Nephron (organoid): ENCODE measurements at regions not wholly inside any gene's neighbourhood (a gene's known extent, or its start where the extent isn't known, plus 50 kb on each side); places are given as distances from the start of the nearest gene placed in this dataset.

Experiments
- H3K27ac Mint-ChIP-seq, 3 experiments: 2 replicates each; pipeline ENCODE4 v1.8.0; 2020; ENCODE audit warnings: mixed read lengths in 3 of 3, mild to moderate bottlenecking in 2 of 3, moderate library complexity in 1 of 3
- H3K27me3 Mint-ChIP-seq: 2 replicates; pipeline ENCODE4 v1.8.0; 2021; ENCODE audit warnings: low read depth, mild to moderate bottlenecking, moderate library complexity, mixed read lengths
- H3K36me3 Mint-ChIP-seq: 2 replicates; pipeline ENCODE4 v1.8.0; 2020; ENCODE audit warnings: low read depth, mixed read lengths
- H3K4me1 Mint-ChIP-seq: 2 replicates; pipeline ENCODE4 v1.8.0; 2020; ENCODE audit warnings: mixed read lengths
- H3K4me3 Mint-ChIP-seq, 3 experiments: 2 replicates each; pipeline ENCODE4 v1.8.0; 2020; ENCODE audit warnings: mild to moderate bottlenecking in 3 of 3, mixed read lengths in 3 of 3, moderate library complexity in 2 of 3
- H3K9me3 Mint-ChIP-seq: 2 replicates; pipeline ENCODE4 v1.8.0; 2020; ENCODE audit warnings: mixed read lengths
- TF ChIP-seq, protein P1 (sequence below), 3 experiments: fragments of 200-600 bp; sonication (generic); IDR thresholded peaks; one replicate each; pipeline ENCODE4 v1.5.0; 2021; ENCODE audit warnings: antibody characterized with exemption in 3 of 3; ENCODE audit not compliant: unreplicated experiment in 3 of 3

GRCh38 chr1:60963167-60963940 is 119.0 kb upstream of the NFIA start:
- Mint-ChIP-seq H3K4me1 (peaks cover 24% of the 10 kb centered on the region), H3K4me3 (peak overlapping the region in 2 of 3 experiments; percentile 4 to 5), H3K36me3 (peaks cover 28% of the 10 kb centered on the region)

GRCh38 chr1:60960891-60961461 is 121.4 kb upstream of the NFIA start:
- Mint-ChIP-seq H3K9me3 (peaks cover 26% of the 10 kb centered on the region), H3K27ac (peak overlapping the region in 1 of 3 experiments; percentile 30), H3K4me1 (peaks cover 42% of the 10 kb centered on the region), H3K36me3 (peaks cover 22% of the 10 kb centered on the region), H3K27me3 (peaks cover 10% of the 10 kb centered on the region), H3K4me3 (no peak overlapping the region)
- TF ChIP-seq, protein P1, sequence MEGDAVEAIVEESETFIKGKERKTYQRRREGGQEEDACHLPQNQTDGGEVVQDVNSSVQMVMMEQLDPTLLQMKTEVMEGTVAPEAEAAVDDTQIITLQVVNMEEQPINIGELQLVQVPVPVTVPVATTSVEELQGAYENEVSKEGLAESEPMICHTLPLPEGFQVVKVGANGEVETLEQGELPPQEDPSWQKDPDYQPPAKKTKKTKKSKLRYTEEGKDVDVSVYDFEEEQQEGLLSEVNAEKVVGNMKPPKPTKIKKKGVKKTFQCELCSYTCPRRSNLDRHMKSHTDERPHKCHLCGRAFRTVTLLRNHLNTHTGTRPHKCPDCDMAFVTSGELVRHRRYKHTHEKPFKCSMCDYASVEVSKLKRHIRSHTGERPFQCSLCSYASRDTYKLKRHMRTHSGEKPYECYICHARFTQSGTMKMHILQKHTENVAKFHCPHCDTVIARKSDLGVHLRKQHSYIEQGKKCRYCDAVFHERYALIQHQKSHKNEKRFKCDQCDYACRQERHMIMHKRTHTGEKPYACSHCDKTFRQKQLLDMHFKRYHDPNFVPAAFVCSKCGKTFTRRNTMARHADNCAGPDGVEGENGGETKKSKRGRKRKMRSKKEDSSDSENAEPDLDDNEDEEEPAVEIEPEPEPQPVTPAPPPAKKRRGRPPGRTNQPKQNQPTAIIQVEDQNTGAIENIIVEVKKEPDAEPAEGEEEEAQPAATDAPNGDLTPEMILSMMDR (IDR thresholded peaks at IDR 0.05; ENCODE audit: unreplicated experiment in 3 of 3): no peak

More at GRCh38 chr1:60963167-60963940, 119.0 kb upstream of the NFIA start:
- TF ChIP-seq, protein P1 (IDR thresholded peaks at IDR 0.05; ENCODE audit: unreplicated experiment in 3 of 3): no peak
- H3K9me3 Mint-ChIP-seq: peaks cover 38% of the 10 kb centered on the region
- H3K27me3 Mint-ChIP-seq: peaks cover 10% of the 10 kb centered on the region
- H3K27ac Mint-ChIP-seq: peak overlapping the region; percentile 85 to 93 (median 92)

GRCh38 chr1:60959701-60960100 is 122.7 kb upstream of the NFIA start:
- Mint-ChIP-seq H3K27ac (no peak overlapping the region), H3K4me3 (no peak overlapping the region), H3K36me3 (peaks cover 18% of the 10 kb centered on the region), H3K4me1 (peaks cover 45% of the 10 kb centered on the region), H3K9me3 (peaks cover 22% of the 10 kb centered on the region), H3K27me3 (peaks cover 10% of the 10 kb centered on the region)
- TF ChIP-seq, protein P1 (IDR thresholded peaks at IDR 0.05; ENCODE audit: unreplicated experiment in 3 of 3): no peak

- H3K36me3 Mint-ChIP-seq: peaks cover 9% of the 10 kb centered on the region
- peaks cover 4% of the 10 kb centered on the region for H3K27me3 Mint-ChIP-seq
- H3K9me3 Mint-ChIP-seq: peaks cover 13% of the 10 kb centered on the region
- peak overlapping the region in 1 of 3 experiments; percentile 60 for H3K27ac Mint-ChIP-seq
- H3K4me1 Mint-ChIP-seq: peaks cover 50% of the 10 kb centered on the region
- TF ChIP-seq, protein P1 (IDR thresholded peaks at IDR 0.05; ENCODE audit: unreplicated experiment in 3 of 3): no peak
- no peak overlapping the region for H3K4me3 Mint-ChIP-seq
Measured at GRCh38 chr1:60958001-60958400, 124.4 kb upstream of the NFIA start.

GRCh38 chr1:60956520-60956919 is 125.8 kb upstream of the NFIA start:
- peaks cover 4% of the 10 kb centered on the region for H3K36me3 Mint-ChIP-seq
- peaks cover 53% of the 10 kb centered on the region for H3K4me1 Mint-ChIP-seq
- H3K4me3 Mint-ChIP-seq: no peak overlapping the region
- H3K9me3 Mint-ChIP-seq: peaks cover 5% of the 10 kb centered on the region
- peak overlapping the region in 2 of 3 experiments; percentile 60 to 77 for H3K27ac Mint-ChIP-seq
- H3K27me3 Mint-ChIP-seq: peaks cover 4% of the 10 kb centered on the region
- TF ChIP-seq, protein P1 (IDR thresholded peaks at IDR 0.05; ENCODE audit: unreplicated experiment in 3 of 3): no peak
